ENCODE measurements at regions not wholly inside any gene's neighbourhood (a gene's known extent, or its start where the extent isn't known, plus 50 kb on each side); places are given as distances from the start of the nearest gene placed in this dataset.

- TF ChIP-seq POLR2AphosphoS5 (IDR thresholded peaks at IDR 0.05; ENCODE audit: low read depth, low read length) (no peak), CTCF (IDR thresholded peaks at IDR 0.05) (no peak), TCF7L2 (IDR thresholded peaks at IDR 0.05; ENCODE audit: low read depth, low read length) (no peak), SIN3A (IDR thresholded peaks at IDR 0.05; ENCODE audit: borderline replicate concordance, insufficient read depth, low read depth, low read length) (no peak)
Observed at GRCh38 chr4:189096717-189097116, 844.0 kb upstream of the FRG1 start.
